Lower leg skin (tissue), 4 donors: ENCODE measurements at regions not wholly inside any gene's neighbourhood (a gene's known extent, or its start where the extent isn't known, plus 50 kb on each side); places are given as distances from the start of the nearest gene placed in this dataset.

Experiments
- DNase-seq, 2 donors: peaks; one replicate each; pipeline ENCODE4 v3.0.0-alpha.2; 2019; ENCODE audit warnings: low spot score in 2 of 2
- H3K4me3 ChIP-seq: fragments of 200-600 bp; sonication (generic); 2 replicates; pipeline ENCODE4 v1.5.1; 2017; ENCODE audit warnings: mild to moderate bottlenecking, low read depth; ENCODE audit not compliant: poor library complexity, severe bottlenecking
- POLR2A ChIP-seq, 2 donors: fragments of 450-650 bp; IDR thresholded peaks; one replicate each; pipeline ENCODE4 v1.6.1; 2016 to 2017; ENCODE audit warnings: antibody characterized with exemption in 2 of 2, mild to moderate bottlenecking in 1 of 2, moderate library complexity in 1 of 2
- WGBS, 2 donors: methylation state at CpG; one replicate each; pipeline ENCODE4 v1.1.5; 2018; 5-methylcytosine and 5-hydroxymethylcytosine counted together
- intact Hi-C: fragments of 100-400 bp; cut with DNase I; formaldehyde crosslinking; loops from one replicate; pipeline ENCODE4 v1.15.0; 2023; ENCODE audit warnings: low total_unique reads
- TF ChIP-seq, protein P1 (sequence below), 3 donors: fragments of 450-650 bp; IDR thresholded peaks; one replicate each; pipeline ENCODE4 v1.5.1; 2016; ENCODE audit warnings: antibody characterized with exemption in 3 of 3, mild to moderate bottlenecking in 3 of 3, moderate library complexity in 2 of 3

DNA sequence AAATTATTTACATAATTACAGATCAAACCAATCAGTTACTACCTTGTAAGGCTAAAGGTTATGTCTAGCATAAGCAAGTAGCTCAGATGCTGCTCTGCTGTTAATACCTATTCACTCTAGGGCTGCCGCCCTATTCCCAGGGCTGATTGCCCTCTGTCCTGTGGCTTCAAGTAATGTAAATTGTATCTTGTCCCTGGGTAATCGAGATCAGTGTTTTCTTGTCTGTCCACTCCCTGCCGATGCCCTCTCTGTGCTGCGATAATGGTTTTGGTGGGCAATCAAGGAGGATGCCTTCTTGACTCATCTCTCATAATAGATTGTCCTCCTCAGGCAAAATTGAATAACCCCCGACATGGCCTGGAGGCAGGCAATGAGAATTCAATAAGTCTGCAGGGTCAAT is 641.0 kb upstream of the PITX2 start:
- DNase-seq = no peak
- no peak overlapping the region for H3K4me3 ChIP-seq
- intact Hi-C loops = no loop called here
- 76 to 77% methylated on average over 5 of the region's 5 CpGs for WGBS, 2 donors
- TF ChIP-seq, protein P1, sequence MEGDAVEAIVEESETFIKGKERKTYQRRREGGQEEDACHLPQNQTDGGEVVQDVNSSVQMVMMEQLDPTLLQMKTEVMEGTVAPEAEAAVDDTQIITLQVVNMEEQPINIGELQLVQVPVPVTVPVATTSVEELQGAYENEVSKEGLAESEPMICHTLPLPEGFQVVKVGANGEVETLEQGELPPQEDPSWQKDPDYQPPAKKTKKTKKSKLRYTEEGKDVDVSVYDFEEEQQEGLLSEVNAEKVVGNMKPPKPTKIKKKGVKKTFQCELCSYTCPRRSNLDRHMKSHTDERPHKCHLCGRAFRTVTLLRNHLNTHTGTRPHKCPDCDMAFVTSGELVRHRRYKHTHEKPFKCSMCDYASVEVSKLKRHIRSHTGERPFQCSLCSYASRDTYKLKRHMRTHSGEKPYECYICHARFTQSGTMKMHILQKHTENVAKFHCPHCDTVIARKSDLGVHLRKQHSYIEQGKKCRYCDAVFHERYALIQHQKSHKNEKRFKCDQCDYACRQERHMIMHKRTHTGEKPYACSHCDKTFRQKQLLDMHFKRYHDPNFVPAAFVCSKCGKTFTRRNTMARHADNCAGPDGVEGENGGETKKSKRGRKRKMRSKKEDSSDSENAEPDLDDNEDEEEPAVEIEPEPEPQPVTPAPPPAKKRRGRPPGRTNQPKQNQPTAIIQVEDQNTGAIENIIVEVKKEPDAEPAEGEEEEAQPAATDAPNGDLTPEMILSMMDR (IDR thresholded peaks at IDR 0.05) = no peak
- no peak for TF ChIP-seq POLR2A (IDR thresholded peaks at IDR 0.05)

DNA sequence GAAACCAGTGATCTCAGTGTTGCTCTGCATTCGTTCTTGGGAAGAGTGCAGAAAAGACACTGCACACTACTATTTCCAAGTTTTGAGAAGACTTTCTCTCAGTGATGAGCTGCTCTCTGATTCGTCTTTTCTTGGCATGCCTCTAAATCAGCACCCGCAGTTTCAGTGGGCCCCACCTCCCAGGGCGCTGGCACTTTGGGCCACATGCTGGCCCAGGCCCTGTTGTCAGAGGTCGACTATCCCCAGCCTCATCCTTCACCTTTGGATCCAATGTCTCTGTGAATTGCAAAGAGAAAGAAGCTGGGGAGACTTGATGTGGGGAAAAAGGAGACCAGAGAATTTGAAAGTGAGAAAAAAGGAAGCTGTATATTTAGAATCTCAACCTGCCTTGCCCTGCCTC is 644.1 kb upstream of the PITX2 start:
- TF ChIP-seq, protein P1 (IDR thresholded peaks at IDR 0.05) = no peak
- no peak for TF ChIP-seq POLR2A (IDR thresholded peaks at IDR 0.05)
- intact Hi-C loops = no loop called here
- DNase-seq = no peak
- no peak overlapping the region for H3K4me3 ChIP-seq
- 65% methylated on average over 5 of the region's 5 CpGs for WGBS, 2 donors

DNA sequence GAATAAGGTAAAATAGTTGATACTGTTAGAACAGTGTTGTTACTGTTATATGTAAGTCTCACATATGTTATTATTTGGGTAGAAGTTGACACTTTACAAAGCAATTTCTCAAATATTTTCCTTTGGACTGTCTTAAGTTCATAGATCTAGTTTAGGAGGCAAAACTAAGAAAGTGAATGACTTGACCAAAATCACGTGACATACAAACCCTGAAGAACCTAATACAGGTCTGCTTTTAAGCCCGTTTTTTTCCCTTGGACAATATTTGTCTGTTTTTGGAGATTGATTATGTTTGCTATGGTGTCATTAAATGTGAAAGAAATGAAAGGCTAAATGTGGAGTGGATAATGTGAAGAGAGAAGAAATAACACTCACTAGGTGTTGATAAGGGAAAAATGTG is 644.9 kb upstream of the PITX2 start:
- WGBS, 2 donors = 87 to 88% methylated on average over 2 of the region's 2 CpGs

DNA sequence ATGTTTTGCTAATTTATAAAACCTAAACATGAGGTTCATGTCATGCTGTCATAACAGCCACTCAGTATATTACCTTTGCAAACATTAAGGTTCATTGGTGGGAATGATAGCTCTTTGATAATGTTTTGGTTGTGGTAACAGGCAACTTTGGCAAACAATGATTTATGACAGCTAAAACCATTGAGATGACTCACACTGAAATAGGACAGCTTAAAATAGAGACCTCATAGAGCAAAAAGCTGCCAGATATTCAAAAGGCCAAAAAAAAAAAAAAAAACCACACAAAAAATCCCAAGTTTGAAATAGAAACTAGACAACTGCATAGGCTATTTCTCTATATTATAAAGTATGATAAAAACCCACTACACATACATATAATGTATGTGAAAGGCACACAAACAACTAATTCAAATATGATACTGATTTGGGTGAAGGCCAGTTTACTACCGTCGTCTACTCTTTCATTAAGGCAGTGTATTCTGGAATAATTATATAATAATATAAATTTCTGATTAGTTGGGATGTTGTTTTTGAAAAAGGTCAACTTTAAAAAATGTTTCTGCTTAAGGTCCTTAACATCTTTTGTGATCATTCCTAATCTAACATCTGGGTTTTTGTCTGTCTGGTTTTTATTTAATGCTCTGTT is 646.0 kb upstream of the PITX2 start:
- TF ChIP-seq, protein P1 (IDR thresholded peaks at IDR 0.05) = no peak
- TF ChIP-seq POLR2A (IDR thresholded peaks at IDR 0.05) = no peak
- intact Hi-C loops = no loop called here
- H3K4me3 ChIP-seq = no peak overlapping the region
- DNase-seq = no peak
- 25 to 55% methylated on average over 2 of the region's 2 CpGs for WGBS, 2 donors

More for the DNA sequence above, 644.9 kb upstream of the PITX2 start:
- intact Hi-C loops = no loop called here
- TF ChIP-seq, protein P1 (IDR thresholded peaks at IDR 0.05) = no peak
- no peak for TF ChIP-seq POLR2A (IDR thresholded peaks at IDR 0.05)
- peak overlapping the region; percentile 0 for H3K4me3 ChIP-seq
- no peak for DNase-seq

DNA sequence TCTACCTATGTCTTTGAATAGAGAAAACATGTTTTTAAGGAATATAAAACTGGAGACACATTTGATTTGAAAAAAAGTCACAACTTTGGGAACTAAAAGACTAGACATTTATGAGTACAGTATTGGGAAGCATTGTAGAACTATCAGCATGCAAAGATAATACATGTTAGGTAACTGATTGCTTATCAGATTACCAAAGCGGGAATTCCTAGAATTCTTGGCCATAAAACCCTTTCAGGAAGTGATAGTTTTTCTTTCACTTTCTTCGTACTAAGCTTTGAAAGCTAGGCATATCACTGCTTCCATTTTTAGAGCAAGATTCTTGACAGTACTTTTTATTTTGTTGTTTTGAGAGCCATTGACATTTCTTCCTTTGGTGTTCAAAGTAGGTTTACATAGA is 646.6 kb upstream of the PITX2 start:
- no peak overlapping the region for H3K4me3 ChIP-seq
- WGBS, 2 donors = 28 to 29% methylated on average over 2 of the region's 2 CpGs
- intact Hi-C loops = no loop called here
- TF ChIP-seq, protein P1 (IDR thresholded peaks at IDR 0.05) = no peak
- TF ChIP-seq POLR2A (IDR thresholded peaks at IDR 0.05) = no peak
- no peak for DNase-seq

DNA sequence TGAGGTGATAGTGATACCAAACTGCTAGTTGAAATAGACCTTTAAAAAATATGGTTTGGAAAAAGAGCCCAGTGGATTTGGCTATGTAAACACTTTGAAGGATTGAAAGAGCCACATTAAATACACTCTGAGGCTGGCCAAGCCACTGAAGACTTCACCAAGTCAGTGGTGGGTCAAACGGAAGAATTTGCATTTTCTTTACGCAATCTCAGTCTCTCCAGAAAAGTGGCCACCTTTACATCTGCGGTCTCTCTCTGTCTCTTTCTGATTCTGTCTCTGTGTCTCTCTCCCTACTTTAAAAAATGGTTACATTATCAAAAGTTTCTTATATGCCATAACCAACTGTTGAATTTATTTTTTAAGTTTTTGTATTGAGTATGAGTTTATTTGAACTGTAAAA is 651.2 kb upstream of the PITX2 start:
- no peak for DNase-seq
- no peak for TF ChIP-seq POLR2A (IDR thresholded peaks at IDR 0.05)
- TF ChIP-seq, protein P1 (IDR thresholded peaks at IDR 0.05) = no peak
- H3K4me3 ChIP-seq = no peak overlapping the region
- intact Hi-C loops = no loop called here
- 90 to 95% methylated on average over 3 of the region's 3 CpGs for WGBS, 2 donors
